PC-9 (cell line): ENCODE measurements at regions not wholly inside any gene's neighbourhood (a gene's known extent, or its start where the extent isn't known, plus 50 kb on each side); places are given as distances from the start of the nearest gene placed in this dataset.

Experiments
- CTCF ChIP-seq: fragments of 200-600 bp; sonication (generic); conservative IDR thresholded peaks from 2 replicates; pipeline ENCODE4 v1.6.1; 2017; ENCODE audit warnings: mixed run types, antibody characterized with exemption, mild to moderate bottlenecking, moderate library complexity
- EZH2 ChIP-seq: fragments of 200-600 bp; sonication (generic); IDR thresholded peaks from 2 replicates; pipeline ENCODE4 v1.8.0; 2017; ENCODE audit warnings: antibody characterized with exemption, low read depth

- TF ChIP-seq EZH2 (no peak), CTCF (no peak)
These were observed 153.8 kb upstream of the LEF1 start for GRCh38 chr4:108322497-108322896.
